Tibial nerve (tissue), 3 donors: ENCODE measurements at regions not wholly inside any gene's neighbourhood (a gene's known extent, or its start where the extent isn't known, plus 50 kb on each side); places are given as distances from the start of the nearest gene placed in this dataset.

Experiments used
- POLR2A ChIP-seq, 2 donors: fragments of 450-650 bp; IDR thresholded peaks; one replicate each; pipeline ENCODE4 v1.6.1; 2017; ENCODE audit warnings: antibody characterized with exemption in 2 of 2, mild to moderate bottlenecking in 2 of 2, moderate library complexity in 2 of 2
- TF ChIP-seq, protein P1 (sequence below), 5 experiments: fragments of 200-600 bp in 3 of 5; fragments of 450-650 bp in 2 of 5; sonication (generic) in 3 of 5; IDR thresholded peaks; one replicate each; pipeline ENCODE4 v1.5.1; 2016 to 2019; ENCODE audit warnings: antibody characterized with exemption in 5 of 5, mild to moderate bottlenecking in 3 of 5, moderate library complexity in 2 of 5

DNA sequence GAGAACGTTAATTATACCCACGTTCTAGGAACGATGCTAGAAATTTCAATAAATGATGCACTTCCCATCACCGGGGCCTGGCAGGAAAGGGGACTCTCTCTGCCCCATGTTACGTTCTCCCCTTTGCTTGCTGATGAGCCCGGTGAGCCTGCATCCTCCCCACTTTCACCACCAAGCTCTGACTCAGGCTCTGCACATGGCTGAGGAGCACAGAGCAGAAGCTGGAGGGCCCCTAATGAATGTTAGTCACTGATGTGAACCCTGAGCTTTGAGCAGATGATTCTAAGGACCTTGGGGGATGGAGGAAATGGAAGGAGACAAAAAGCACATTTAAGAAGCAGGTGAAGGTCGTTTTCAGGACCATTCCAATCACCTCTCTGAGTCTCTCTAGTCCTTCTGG, 468.2 kb upstream of the ARID1B start:
- TF ChIP-seq POLR2A (IDR thresholded peaks at IDR 0.05), result no peak
- TF ChIP-seq, protein P1, sequence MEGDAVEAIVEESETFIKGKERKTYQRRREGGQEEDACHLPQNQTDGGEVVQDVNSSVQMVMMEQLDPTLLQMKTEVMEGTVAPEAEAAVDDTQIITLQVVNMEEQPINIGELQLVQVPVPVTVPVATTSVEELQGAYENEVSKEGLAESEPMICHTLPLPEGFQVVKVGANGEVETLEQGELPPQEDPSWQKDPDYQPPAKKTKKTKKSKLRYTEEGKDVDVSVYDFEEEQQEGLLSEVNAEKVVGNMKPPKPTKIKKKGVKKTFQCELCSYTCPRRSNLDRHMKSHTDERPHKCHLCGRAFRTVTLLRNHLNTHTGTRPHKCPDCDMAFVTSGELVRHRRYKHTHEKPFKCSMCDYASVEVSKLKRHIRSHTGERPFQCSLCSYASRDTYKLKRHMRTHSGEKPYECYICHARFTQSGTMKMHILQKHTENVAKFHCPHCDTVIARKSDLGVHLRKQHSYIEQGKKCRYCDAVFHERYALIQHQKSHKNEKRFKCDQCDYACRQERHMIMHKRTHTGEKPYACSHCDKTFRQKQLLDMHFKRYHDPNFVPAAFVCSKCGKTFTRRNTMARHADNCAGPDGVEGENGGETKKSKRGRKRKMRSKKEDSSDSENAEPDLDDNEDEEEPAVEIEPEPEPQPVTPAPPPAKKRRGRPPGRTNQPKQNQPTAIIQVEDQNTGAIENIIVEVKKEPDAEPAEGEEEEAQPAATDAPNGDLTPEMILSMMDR (IDR thresholded peaks at IDR 0.05), result no peak
